ENCODE measurements at regions not wholly inside any gene's neighbourhood (a gene's known extent, or its start where the extent isn't known, plus 50 kb on each side); places are given as distances from the start of the nearest gene placed in this dataset.

DNA sequence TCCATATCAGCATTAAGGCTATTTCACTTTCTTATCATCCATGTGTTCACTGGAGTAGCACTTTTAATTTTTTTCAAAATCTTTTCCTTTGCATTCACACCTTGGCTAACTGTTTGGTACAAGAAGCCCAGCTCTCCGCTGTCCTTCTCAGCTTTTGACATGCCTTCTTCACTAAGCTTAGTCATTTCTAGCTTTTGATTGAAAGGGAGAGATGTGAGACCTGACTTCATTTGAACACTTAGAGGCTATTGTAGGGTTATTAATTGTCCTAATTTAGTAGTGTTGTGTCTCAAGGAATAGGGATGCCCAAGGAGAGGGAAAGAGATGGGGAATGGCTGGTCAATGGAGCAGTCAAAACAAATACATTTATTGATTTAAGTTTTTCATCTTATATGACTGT, 350.0 kb downstream of the CXCL12 start:
- TF ChIP-seq REST (IDR thresholded peaks at IDR 0.05; ENCODE audit: low read depth, low read length): no peak
- no peak for TF ChIP-seq GATA2 (CRISPR knock-in tag; IDR thresholded peaks at IDR 0.05)
- TF ChIP-seq, protein P1, sequence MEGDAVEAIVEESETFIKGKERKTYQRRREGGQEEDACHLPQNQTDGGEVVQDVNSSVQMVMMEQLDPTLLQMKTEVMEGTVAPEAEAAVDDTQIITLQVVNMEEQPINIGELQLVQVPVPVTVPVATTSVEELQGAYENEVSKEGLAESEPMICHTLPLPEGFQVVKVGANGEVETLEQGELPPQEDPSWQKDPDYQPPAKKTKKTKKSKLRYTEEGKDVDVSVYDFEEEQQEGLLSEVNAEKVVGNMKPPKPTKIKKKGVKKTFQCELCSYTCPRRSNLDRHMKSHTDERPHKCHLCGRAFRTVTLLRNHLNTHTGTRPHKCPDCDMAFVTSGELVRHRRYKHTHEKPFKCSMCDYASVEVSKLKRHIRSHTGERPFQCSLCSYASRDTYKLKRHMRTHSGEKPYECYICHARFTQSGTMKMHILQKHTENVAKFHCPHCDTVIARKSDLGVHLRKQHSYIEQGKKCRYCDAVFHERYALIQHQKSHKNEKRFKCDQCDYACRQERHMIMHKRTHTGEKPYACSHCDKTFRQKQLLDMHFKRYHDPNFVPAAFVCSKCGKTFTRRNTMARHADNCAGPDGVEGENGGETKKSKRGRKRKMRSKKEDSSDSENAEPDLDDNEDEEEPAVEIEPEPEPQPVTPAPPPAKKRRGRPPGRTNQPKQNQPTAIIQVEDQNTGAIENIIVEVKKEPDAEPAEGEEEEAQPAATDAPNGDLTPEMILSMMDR (IDR thresholded peaks at IDR 0.05): no peak
- no peak for TF ChIP-seq SIN3A (IDR thresholded peaks at IDR 0.05; ENCODE audit: borderline replicate concordance, low read depth, low read length)
- TF ChIP-seq NRF1 (IDR thresholded peaks at IDR 0.05; ENCODE audit: low read depth, low read length): no peak
- TF ChIP-seq POLR2AphosphoS5 (IDR thresholded peaks at IDR 0.05; ENCODE audit: low read depth, low read length): no peak
- no peak for TF ChIP-seq YY1 (IDR thresholded peaks at IDR 0.05; ENCODE audit: low read depth)
- TF ChIP-seq, protein P2, sequence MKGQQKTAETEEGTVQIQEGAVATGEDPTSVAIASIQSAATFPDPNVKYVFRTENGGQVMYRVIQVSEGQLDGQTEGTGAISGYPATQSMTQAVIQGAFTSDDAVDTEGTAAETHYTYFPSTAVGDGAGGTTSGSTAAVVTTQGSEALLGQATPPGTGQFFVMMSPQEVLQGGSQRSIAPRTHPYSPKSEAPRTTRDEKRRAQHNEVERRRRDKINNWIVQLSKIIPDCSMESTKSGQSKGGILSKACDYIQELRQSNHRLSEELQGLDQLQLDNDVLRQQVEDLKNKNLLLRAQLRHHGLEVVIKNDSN (IDR thresholded peaks at IDR 0.05; ENCODE audit: borderline replicate concordance, low read depth): no peak
- TF ChIP-seq RAD21 (IDR thresholded peaks at IDR 0.05; ENCODE audit: low read length): no peak
- no peak for TF ChIP-seq JUND (IDR thresholded peaks at IDR 0.05)
